ENCODE measurements at regions not wholly inside any gene's neighbourhood (a gene's known extent, or its start where the extent isn't known, plus 50 kb on each side); places are given as distances from the start of the nearest gene placed in this dataset.

DNA sequence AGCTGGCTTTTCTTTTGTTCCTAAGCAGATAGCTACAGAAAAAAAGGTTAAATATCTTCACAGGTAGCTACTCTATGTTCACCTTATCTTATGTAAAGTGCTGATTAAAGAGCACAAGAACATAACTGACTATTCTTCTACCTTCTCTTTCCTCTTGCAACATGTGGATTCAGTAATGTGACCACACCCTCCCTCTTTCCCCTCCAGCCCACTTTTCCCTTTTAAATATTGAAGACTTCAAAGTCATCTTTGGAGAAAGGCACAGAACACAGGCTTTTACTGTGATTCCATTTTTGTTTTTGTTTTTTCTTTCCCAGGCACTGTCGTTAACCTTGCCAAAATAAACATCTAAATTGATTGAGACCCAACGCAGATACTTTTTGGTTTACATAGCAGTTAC lies 418.1 kb upstream of the CDH20 start:
- TF ChIP-seq, protein P1, sequence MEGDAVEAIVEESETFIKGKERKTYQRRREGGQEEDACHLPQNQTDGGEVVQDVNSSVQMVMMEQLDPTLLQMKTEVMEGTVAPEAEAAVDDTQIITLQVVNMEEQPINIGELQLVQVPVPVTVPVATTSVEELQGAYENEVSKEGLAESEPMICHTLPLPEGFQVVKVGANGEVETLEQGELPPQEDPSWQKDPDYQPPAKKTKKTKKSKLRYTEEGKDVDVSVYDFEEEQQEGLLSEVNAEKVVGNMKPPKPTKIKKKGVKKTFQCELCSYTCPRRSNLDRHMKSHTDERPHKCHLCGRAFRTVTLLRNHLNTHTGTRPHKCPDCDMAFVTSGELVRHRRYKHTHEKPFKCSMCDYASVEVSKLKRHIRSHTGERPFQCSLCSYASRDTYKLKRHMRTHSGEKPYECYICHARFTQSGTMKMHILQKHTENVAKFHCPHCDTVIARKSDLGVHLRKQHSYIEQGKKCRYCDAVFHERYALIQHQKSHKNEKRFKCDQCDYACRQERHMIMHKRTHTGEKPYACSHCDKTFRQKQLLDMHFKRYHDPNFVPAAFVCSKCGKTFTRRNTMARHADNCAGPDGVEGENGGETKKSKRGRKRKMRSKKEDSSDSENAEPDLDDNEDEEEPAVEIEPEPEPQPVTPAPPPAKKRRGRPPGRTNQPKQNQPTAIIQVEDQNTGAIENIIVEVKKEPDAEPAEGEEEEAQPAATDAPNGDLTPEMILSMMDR (IDR thresholded peaks at IDR 0.05; ENCODE audit: low read length), result no peak
- TF ChIP-seq EZH2 (IDR thresholded peaks at IDR 0.05; ENCODE audit: borderline replicate concordance, low read length), result no peak

All from OCI-LY1 (cell line).